ENCODE measurements at regions not wholly inside any gene's neighbourhood (a gene's known extent, or its start where the extent isn't known, plus 50 kb on each side); places are given as distances from the start of the nearest gene placed in this dataset.

GRCh38 chr7:155927905-155928304 lies 115.6 kb upstream of the SHH start:
- Histone ChIP-seq H3K27me3 (ENCODE audit: insufficient read depth, low read length, poor library complexity, severe bottlenecking) (no peaks in the 10 kb centered on the region), H3K27ac (ENCODE audit: low read depth, low read length) (no peak overlapping the region), H3K36me3 (ENCODE audit: insufficient read depth, low read length) (no peaks in the 10 kb centered on the region), H3K9me3 (ENCODE audit: low read length) (no peaks in the 10 kb centered on the region), H3K4me3 (ENCODE audit: low read length) (no peak overlapping the region), H3K4me1 (ENCODE audit: insufficient read depth, low read length) (no peaks in the 10 kb centered on the region)
- ChIA-PET CTCF (no interaction called here), POLR2A (no interaction called here)
- DNase-seq = no peak
- H3K9me3 Mint-ChIP-seq = peaks cover 0 to 2% (median 0%) of the 10 kb centered on the region in 5 donors
- no peak overlapping the region for H3K4me3 Mint-ChIP-seq
- H3K36me3 Mint-ChIP-seq = no peaks in the 10 kb centered on the region
- peaks cover 3 to 6% of the 10 kb centered on the region in 2 donors for H3K27me3 Mint-ChIP-seq
- H3K4me1 Mint-ChIP-seq = no peaks in the 10 kb centered on the region
- H3K27ac Mint-ChIP-seq = no peak overlapping the region

DNA sequence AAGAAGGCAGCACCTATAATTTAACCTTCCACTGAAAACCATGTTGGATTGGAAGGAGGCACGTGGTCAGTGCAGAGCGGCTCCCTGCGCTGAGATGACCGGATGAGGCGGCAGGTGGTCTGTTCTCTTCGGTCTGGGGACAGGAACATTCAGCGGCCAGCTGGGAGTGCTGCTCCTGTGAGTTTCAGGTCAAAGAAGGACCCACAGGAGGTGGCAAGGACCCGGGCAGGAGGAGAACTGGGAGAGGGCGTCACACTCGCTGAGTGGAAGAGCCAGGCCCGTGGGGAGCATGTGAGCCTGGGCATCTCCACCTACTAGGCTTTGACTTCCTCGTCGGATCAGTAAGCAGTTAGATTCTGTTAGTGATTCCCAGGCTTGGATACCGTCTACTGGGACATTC lies 113.4 kb upstream of the SHH start:
- Mint-ChIP-seq H3K27ac (no peak overlapping the region), H3K9me3 (no peaks in the 10 kb centered on the region), H3K4me1 (no peaks in the 10 kb centered on the region), H3K27me3 (peaks cover 3 to 6% of the 10 kb centered on the region in 2 donors), H3K36me3 (no peaks in the 10 kb centered on the region), H3K4me3 (no peak overlapping the region)
- Histone ChIP-seq H3K36me3 (ENCODE audit: insufficient read depth, low read length) (no peaks in the 10 kb centered on the region), H3K27ac (ENCODE audit: low read depth, low read length) (no peak overlapping the region), H3K4me3 (ENCODE audit: low read length) (no peak overlapping the region), H3K27me3 (ENCODE audit: insufficient read depth, low read length, poor library complexity, severe bottlenecking) (no peaks in the 10 kb centered on the region), H3K9me3 (ENCODE audit: low read length) (no peaks in the 10 kb centered on the region), H3K4me1 (ENCODE audit: insufficient read depth, low read length) (no peaks in the 10 kb centered on the region)
- CTCF ChIA-PET = no interaction called here
- no peak for DNase-seq
- POLR2A ChIA-PET = no interaction called here

DNA sequence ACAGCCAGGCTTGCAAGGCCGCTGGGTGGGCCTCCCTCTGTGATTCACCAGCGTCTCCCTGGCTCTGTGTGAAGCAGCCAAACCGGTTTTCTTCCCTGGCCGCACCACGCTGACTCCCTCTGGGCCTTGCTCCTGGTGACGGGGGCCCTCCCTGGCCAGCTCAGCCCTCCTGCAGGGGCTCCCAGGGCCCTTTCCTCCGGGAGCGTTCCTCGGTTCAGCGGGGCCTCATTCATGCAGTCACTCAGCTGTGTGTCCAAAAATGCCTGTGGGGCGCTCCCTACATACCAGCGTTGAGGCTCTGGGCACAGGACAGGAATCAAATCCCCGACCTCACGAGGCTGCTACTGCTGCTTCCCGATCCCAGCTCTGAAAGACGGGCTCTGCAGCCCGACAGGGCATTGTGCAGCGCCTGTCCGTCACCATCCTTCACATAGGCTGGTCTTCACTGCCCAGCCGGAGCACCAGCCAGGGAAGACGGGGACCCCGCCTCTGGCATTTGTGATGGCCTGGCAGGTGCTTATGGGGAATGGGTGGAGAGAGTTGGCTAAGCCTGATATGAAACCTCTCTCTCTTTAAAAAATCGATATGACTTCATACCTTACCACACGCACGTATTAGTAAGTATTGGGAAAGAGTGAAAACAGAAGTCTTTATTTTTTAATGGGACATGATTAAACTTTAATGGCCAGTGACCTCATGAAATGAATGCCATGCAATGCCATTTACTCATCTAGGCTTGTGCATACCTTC lies 110.0 kb upstream of the SHH start:
- peaks cover 0 to 5% (median 0%) of the 10 kb centered on the region in 5 donors for H3K9me3 Mint-ChIP-seq
- H3K9me3 ChIP-seq (ENCODE audit: low read length) = no peaks in the 10 kb centered on the region
- CTCF ChIA-PET = no interaction called here
- no peak for DNase-seq
- H3K4me3 ChIP-seq (ENCODE audit: low read length) = no peak overlapping the region
- H3K27ac Mint-ChIP-seq = no peak overlapping the region
- POLR2A ChIA-PET = no interaction called here
- H3K4me1 ChIP-seq (ENCODE audit: insufficient read depth, low read length) = no peaks in the 10 kb centered on the region
- no peaks in the 10 kb centered on the region for H3K4me1 Mint-ChIP-seq
- no peaks in the 10 kb centered on the region for H3K36me3 ChIP-seq (ENCODE audit: insufficient read depth, low read length)
- H3K27me3 ChIP-seq (ENCODE audit: insufficient read depth, low read length, poor library complexity, severe bottlenecking) = no peaks in the 10 kb centered on the region
- H3K36me3 Mint-ChIP-seq = peaks cover 0 to 3% (median 0%) of the 10 kb centered on the region in 3 donors
- peaks cover 0 to 3% of the 10 kb centered on the region in 2 donors for H3K27me3 Mint-ChIP-seq
- H3K27ac ChIP-seq (ENCODE audit: low read depth, low read length) = no peak overlapping the region
- no peak overlapping the region for H3K4me3 Mint-ChIP-seq

- no peaks in the 10 kb centered on the region for H3K4me1 Mint-ChIP-seq
- Histone ChIP-seq H3K4me3 (ENCODE audit: low read length) (no peak overlapping the region), H3K36me3 (ENCODE audit: insufficient read depth, low read length) (no peaks in the 10 kb centered on the region), H3K9me3 (ENCODE audit: low read length) (no peaks in the 10 kb centered on the region), H3K27ac (ENCODE audit: low read depth, low read length) (no peak overlapping the region), H3K27me3 (ENCODE audit: insufficient read depth, low read length, poor library complexity, severe bottlenecking) (no peaks in the 10 kb centered on the region), H3K4me1 (ENCODE audit: insufficient read depth, low read length) (no peaks in the 10 kb centered on the region)
- peaks cover 0 to 3% of the 10 kb centered on the region in 2 donors for H3K27me3 Mint-ChIP-seq
- no peak overlapping the region for H3K27ac Mint-ChIP-seq
- peaks cover 0 to 5% (median 0%) of the 10 kb centered on the region in 5 donors for H3K9me3 Mint-ChIP-seq
- POLR2A ChIA-PET = no interaction called here
- H3K4me3 Mint-ChIP-seq = no peak overlapping the region
- DNase-seq = no peak
- peaks cover 0 to 3% (median 0%) of the 10 kb centered on the region in 3 donors for H3K36me3 Mint-ChIP-seq
- CTCF ChIA-PET = no interaction called here
Measured at GRCh38 chr7:155921804-155922066, 109.5 kb upstream of the SHH start.

DNA sequence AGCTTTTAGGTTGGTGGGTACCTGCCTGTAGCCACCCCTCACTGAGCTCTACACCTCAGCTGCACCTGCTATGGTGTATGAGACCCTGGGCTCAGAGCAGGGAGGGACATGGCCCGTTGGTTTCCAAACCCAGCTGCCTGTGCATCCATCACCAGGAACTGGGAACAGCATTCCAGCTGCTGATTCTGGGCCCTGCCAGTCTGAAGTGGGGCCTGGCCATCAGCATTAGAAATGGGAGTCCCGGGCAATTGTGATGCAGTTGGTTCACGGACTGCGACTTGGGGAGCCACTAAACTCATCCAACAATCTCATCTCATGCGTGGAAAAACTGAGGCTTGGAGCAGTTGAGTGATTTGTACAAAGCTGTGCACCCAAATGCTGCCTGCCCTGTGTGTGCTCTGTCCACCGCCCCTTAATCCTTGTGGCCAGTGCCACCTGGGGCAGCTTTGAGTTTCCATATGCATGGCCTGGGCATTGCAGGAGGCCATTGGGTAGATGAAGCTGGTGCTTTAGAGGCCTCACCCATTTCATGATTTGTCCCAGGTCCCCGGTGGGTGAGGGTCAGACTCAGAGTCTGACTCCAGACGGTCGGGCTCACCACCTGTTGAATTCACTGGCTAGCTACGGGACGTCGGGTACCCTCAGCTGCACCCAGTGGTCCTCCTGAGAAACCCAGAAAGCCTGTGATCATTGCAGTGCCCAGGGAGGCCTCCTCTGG lies 109.0 kb upstream of the SHH start:
- no peak for DNase-seq
- no peak overlapping the region for H3K4me3 ChIP-seq (ENCODE audit: low read length)
- H3K9me3 ChIP-seq (ENCODE audit: low read length) = no peaks in the 10 kb centered on the region
- Mint-ChIP-seq H3K4me1 (no peaks in the 10 kb centered on the region), H3K27ac (no peak overlapping the region), H3K27me3 (peaks cover 0 to 3% of the 10 kb centered on the region in 2 donors), H3K36me3 (peaks cover 0 to 3% (median 0%) of the 10 kb centered on the region in 3 donors), H3K9me3 (peaks cover 0 to 5% (median 0%) of the 10 kb centered on the region in 5 donors), H3K4me3 (no peak overlapping the region)
- ChIA-PET POLR2A (no interaction called here), CTCF (no interaction called here)
- H3K4me1 ChIP-seq (ENCODE audit: insufficient read depth, low read length) = no peaks in the 10 kb centered on the region
- H3K27ac ChIP-seq (ENCODE audit: low read depth, low read length) = no peak overlapping the region
- no peaks in the 10 kb centered on the region for H3K27me3 ChIP-seq (ENCODE audit: insufficient read depth, low read length, poor library complexity, severe bottlenecking)
- H3K36me3 ChIP-seq (ENCODE audit: insufficient read depth, low read length) = no peaks in the 10 kb centered on the region

GRCh38 chr7:155920068-155920461 lies 107.8 kb upstream of the SHH start:
- Mint-ChIP-seq H3K9me3 (peaks cover 0 to 6% (median 0%) of the 10 kb centered on the region in 5 donors), H3K4me1 (no peaks in the 10 kb centered on the region), H3K27me3 (no peaks in the 10 kb centered on the region), H3K36me3 (peaks cover 0 to 3% (median 0%) of the 10 kb centered on the region in 3 donors), H3K27ac (no peak overlapping the region), H3K4me3 (no peak overlapping the region)
- POLR2A ChIA-PET = no interaction called here
- H3K4me3 ChIP-seq (ENCODE audit: low read length) = no peak overlapping the region
- DNase-seq = no peak
- H3K27ac ChIP-seq (ENCODE audit: low read depth, low read length) = no peak overlapping the region
- CTCF ChIA-PET = no interaction called here
- H3K9me3 ChIP-seq (ENCODE audit: low read length) = no peaks in the 10 kb centered on the region
- no peaks in the 10 kb centered on the region for H3K27me3 ChIP-seq (ENCODE audit: insufficient read depth, low read length, poor library complexity, severe bottlenecking)
- no peaks in the 10 kb centered on the region for H3K4me1 ChIP-seq (ENCODE audit: insufficient read depth, low read length)
- H3K36me3 ChIP-seq (ENCODE audit: insufficient read depth, low read length) = no peaks in the 10 kb centered on the region

DNA sequence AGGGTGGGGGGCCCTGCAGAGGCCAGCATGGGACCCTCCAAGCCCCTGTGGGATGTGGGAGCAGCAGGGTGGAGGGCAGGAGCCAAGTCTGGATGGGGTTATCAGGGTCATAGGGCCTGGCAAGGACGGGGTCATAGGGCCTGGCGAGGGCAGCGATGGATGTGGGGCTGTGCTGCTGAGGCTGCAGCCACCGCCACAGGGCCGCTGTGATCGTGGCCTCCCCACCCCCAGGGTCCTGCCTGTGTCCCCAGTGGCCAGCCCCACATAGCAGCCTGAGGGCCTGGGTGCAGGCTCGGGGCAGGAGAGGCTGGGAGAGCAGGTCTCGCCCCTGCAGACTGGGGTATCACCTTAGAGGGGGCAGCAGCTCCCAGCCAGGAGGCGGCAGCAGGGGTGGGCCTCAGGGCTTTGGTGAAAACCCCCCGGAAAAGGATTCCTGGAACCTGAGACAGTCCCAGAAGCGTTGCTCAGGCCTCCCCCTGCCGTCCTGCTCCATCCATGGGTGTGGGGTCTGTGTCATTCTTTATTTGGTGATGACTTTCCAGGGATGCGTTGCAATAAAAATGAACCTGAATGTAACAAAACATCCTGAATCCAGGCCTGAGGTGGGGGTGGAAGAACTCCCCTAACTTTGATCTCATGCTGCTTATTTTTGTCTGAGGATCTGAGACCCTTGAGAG lies 107.3 kb upstream of the SHH start:
- no peak for DNase-seq
- Histone ChIP-seq H3K9me3 (ENCODE audit: low read length) (no peaks in the 10 kb centered on the region), H3K4me3 (ENCODE audit: low read length) (no peak overlapping the region), H3K27ac (ENCODE audit: low read depth, low read length) (no peak overlapping the region), H3K36me3 (ENCODE audit: insufficient read depth, low read length) (no peaks in the 10 kb centered on the region), H3K4me1 (ENCODE audit: insufficient read depth, low read length) (no peaks in the 10 kb centered on the region), H3K27me3 (ENCODE audit: insufficient read depth, low read length, poor library complexity, severe bottlenecking) (no peaks in the 10 kb centered on the region)
- H3K4me1 Mint-ChIP-seq = no peaks in the 10 kb centered on the region
- POLR2A ChIA-PET = no interaction called here
- H3K4me3 Mint-ChIP-seq = no peak overlapping the region
- H3K27ac Mint-ChIP-seq = no peak overlapping the region
- H3K27me3 Mint-ChIP-seq = no peaks in the 10 kb centered on the region
- peaks cover 0 to 3% (median 0%) of the 10 kb centered on the region in 3 donors for H3K36me3 Mint-ChIP-seq
- peaks cover 0 to 6% (median 0%) of the 10 kb centered on the region in 5 donors for H3K9me3 Mint-ChIP-seq
- CTCF ChIA-PET = no interaction called here

GRCh38 chr7:155918720-155919390 lies 106.6 kb upstream of the SHH start:
- peaks cover 0 to 6% (median 0%) of the 10 kb centered on the region in 5 donors for H3K9me3 Mint-ChIP-seq
- Histone ChIP-seq H3K4me3 (ENCODE audit: low read length) (no peak overlapping the region), H3K9me3 (ENCODE audit: low read length) (no peaks in the 10 kb centered on the region), H3K36me3 (ENCODE audit: insufficient read depth, low read length) (no peaks in the 10 kb centered on the region), H3K27me3 (ENCODE audit: insufficient read depth, low read length, poor library complexity, severe bottlenecking) (no peaks in the 10 kb centered on the region), H3K27ac (ENCODE audit: low read depth, low read length) (no peak overlapping the region), H3K4me1 (ENCODE audit: insufficient read depth, low read length) (no peaks in the 10 kb centered on the region)
- no peaks in the 10 kb centered on the region for H3K27me3 Mint-ChIP-seq
- no peak overlapping the region for H3K27ac Mint-ChIP-seq
- H3K4me3 Mint-ChIP-seq = no peak overlapping the region
- DNase-seq = no peak
- CTCF ChIA-PET = no interaction called here
- H3K36me3 Mint-ChIP-seq = peaks cover 0 to 3% (median 0%) of the 10 kb centered on the region in 3 donors
- POLR2A ChIA-PET = no interaction called here
- no peaks in the 10 kb centered on the region for H3K4me1 Mint-ChIP-seq

Data from CD8-positive, alpha-beta memory T cell (primary cell).